A673 (cell line): ENCODE measurements at regions not wholly inside any gene's neighbourhood (a gene's known extent, or its start where the extent isn't known, plus 50 kb on each side); places are given as distances from the start of the nearest gene placed in this dataset.
"Not testable (repeated sequence)": the region's sequence is repeated elsewhere in the genome, so short reads cannot be mapped to it uniquely, and the experiment has no call there.

Experiments
- BruUV-seq: library from RNA; stranded (reverse); fragments of 400-500 nt; replicated peaks from 2 replicates; lab custom pipeline; 2021; lab: Mats Ljungman, UMichigan
- CTCF ChIA-PET: fragments of 300-600 bp; sonication (Branson Sonifier 250); formaldehyde crosslinking; loops from one replicate; lab custom pipeline; 2022; ENCODE audit warnings: antibody characterized with exemption; lab: Charles Lee
- POLR2A ChIA-PET: fragments of 300-600 bp; sonication (Branson Sonifier 250); formaldehyde crosslinking; loops from one replicate; lab custom pipeline; 2022; ENCODE audit warnings: antibody characterized with exemption; ENCODE audit not compliant: low non-redundant PET; lab: Charles Lee
- DNase-seq: peaks from one replicate; pipeline ENCODE4 v3.0.0-alpha.2; 2015; ENCODE audit warnings: low spot score
- H3K27ac ChIP-seq: fragments of 200-600 bp; sonication (generic); 2 replicates; pipeline ENCODE4 v1.5.1; 2016; ENCODE audit warnings: mixed run types, low read depth, mild to moderate bottlenecking, mixed read lengths, antibody characterized with exemption, low read length; ENCODE audit not compliant: poor library complexity, severe bottlenecking
- H3K27me3 ChIP-seq: fragments of 200-600 bp; sonication (generic); replicated peaks from 2 replicates; pipeline ENCODE4 v1.6.1; 2017; ENCODE audit warnings: mixed run types, low read depth, mild to moderate bottlenecking, mixed read lengths, antibody characterized with exemption, low read length; ENCODE audit not compliant: insufficient read depth, poor library complexity
- H3K36me3 ChIP-seq: fragments of 200-600 bp; sonication (generic); 2 replicates; pipeline ENCODE4 v1.6.1; 2016; ENCODE audit warnings: mixed run types, mild to moderate bottlenecking, mixed read lengths, antibody characterized with exemption, low read length; ENCODE audit not compliant: insufficient read depth, poor library complexity, severe bottlenecking
- H3K4me1 ChIP-seq: fragments of 200-600 bp; sonication (generic); 2 replicates; pipeline ENCODE4 v1.6.1; 2017; ENCODE audit warnings: mixed run types, mild to moderate bottlenecking, mixed read lengths, antibody characterized with exemption, low read length; ENCODE audit not compliant: insufficient read depth, poor library complexity, severe bottlenecking
- H3K4me3 ChIP-seq: fragments of 200-600 bp; sonication (generic); 2 replicates; pipeline ENCODE4 v1.5.1; 2016; ENCODE audit warnings: low read depth, mixed run types, mild to moderate bottlenecking, mixed read lengths, low read length; ENCODE audit not compliant: poor library complexity, severe bottlenecking
- H3K9me3 ChIP-seq: fragments of 200-600 bp; sonication (generic); 2 replicates; pipeline ENCODE4 v1.6.1; 2016; ENCODE audit warnings: mixed run types, low read depth, mild to moderate bottlenecking, mixed read lengths, antibody characterized with exemption, low read length; ENCODE audit not compliant: poor library complexity, severe bottlenecking
- EZH2 ChIP-seq: fragments of 200-600 bp; sonication (generic); IDR thresholded peaks from 2 replicates; pipeline ENCODE4 v1.6.1; 2017; ENCODE audit warnings: borderline replicate concordance, low read depth, mild to moderate bottlenecking, mixed read lengths, antibody characterized with exemption, low read length; ENCODE audit not compliant: poor library complexity, severe bottlenecking
- intact Hi-C: fragments of 100-400 bp; cut with micrococcal nuclease; formaldehyde crosslinking; loops from one replicate; pipeline ENCODE4 v1.10.0; 2022; ENCODE audit not compliant: unreplicated experiment
- TF ChIP-seq, protein P1 (sequence below): fragments of 300-800, 200-600 bp; sonication (generic); conservative IDR thresholded peaks from 2 replicates; pipeline ENCODE4 v1.5.1; 2017; ENCODE audit warnings: low read depth, mild to moderate bottlenecking, antibody characterized with exemption, low read length, moderate library complexity, mixed read lengths

- Histone ChIP-seq H3K36me3 (no peaks in the 10 kb centered on the region), H3K27me3 (peaks cover 5% of the 10 kb centered on the region), H3K4me3 (no peak overlapping the region), H3K4me1 (no peaks in the 10 kb centered on the region), H3K9me3 (no peaks in the 10 kb centered on the region), H3K27ac (no peak overlapping the region)
- intact Hi-C loops = no loop called here
- no peak for DNase-seq
- ChIA-PET CTCF (no interaction called here), POLR2A (no interaction called here)
- no peak for TF ChIP-seq EZH2
- TF ChIP-seq, protein P1, sequence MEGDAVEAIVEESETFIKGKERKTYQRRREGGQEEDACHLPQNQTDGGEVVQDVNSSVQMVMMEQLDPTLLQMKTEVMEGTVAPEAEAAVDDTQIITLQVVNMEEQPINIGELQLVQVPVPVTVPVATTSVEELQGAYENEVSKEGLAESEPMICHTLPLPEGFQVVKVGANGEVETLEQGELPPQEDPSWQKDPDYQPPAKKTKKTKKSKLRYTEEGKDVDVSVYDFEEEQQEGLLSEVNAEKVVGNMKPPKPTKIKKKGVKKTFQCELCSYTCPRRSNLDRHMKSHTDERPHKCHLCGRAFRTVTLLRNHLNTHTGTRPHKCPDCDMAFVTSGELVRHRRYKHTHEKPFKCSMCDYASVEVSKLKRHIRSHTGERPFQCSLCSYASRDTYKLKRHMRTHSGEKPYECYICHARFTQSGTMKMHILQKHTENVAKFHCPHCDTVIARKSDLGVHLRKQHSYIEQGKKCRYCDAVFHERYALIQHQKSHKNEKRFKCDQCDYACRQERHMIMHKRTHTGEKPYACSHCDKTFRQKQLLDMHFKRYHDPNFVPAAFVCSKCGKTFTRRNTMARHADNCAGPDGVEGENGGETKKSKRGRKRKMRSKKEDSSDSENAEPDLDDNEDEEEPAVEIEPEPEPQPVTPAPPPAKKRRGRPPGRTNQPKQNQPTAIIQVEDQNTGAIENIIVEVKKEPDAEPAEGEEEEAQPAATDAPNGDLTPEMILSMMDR = no peak
- BruUV-seq = no TSS peak
These were observed 96.1 kb upstream of the ZC3H11B start for GRCh38 chr1:219708919-219709543.

DNA sequence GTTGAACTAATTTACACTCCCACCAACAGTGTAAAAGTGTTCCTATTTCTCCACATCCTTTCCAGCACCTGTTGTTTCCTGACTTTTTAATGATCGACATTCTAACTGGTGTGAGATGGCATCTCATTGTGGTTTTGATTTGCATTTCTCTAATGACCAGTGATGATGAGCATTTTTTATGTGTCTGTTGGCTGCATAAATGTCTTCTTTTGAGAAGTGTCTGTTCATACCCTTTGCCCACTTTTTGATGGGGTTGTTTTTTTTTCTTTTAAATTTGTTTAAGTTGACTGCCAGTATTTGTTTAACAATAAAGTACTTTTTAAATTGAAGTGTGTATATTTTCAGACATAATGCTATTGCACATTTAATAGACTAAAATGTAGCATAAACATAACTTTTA, 95.0 kb upstream of the ZC3H11B start:
- POLR2A ChIA-PET, DNase-seq, BruUV-seq, H3K4me3 ChIP-seq, intact Hi-C loops, H3K27ac ChIP-seq, H3K4me1 ChIP-seq, H3K27me3 ChIP-seq, H3K36me3 ChIP-seq, H3K9me3 ChIP-seq, CTCF ChIA-PET: not testable (repeated sequence)

GRCh38 chr1:219704331-219704730, 91.4 kb upstream of the ZC3H11B start:
- BruUV-seq, H3K4me1 ChIP-seq, POLR2A ChIA-PET, H3K36me3 ChIP-seq, H3K27ac ChIP-seq, H3K9me3 ChIP-seq, CTCF ChIA-PET, intact Hi-C loops, DNase-seq, H3K4me3 ChIP-seq: not testable (repeated sequence)
- peaks cover 23% of the 10 kb centered on the region for H3K27me3 ChIP-seq

DNA sequence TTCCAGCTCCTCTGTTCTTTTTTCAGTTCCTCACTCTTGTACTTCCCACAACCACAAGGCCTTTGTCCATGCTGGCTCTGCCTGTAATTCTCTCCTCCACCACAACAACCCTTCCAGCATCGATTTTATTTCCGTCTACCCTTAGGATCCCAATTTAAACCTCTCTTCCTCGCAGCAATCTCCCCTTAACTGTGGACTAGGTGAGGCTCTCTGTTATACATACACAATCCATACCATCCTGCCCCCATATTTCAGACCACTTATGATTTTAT, 90.4 kb upstream of the ZC3H11B start:
- intact Hi-C loops = no loop called here
- TF ChIP-seq, protein P1 = no peak
- no peak for TF ChIP-seq EZH2
- Histone ChIP-seq H3K27ac (no peak overlapping the region), H3K36me3 (no peaks in the 10 kb centered on the region), H3K4me3 (no peak overlapping the region), H3K27me3 (peaks cover 30% of the 10 kb centered on the region), H3K9me3 (no peaks in the 10 kb centered on the region), H3K4me1 (no peaks in the 10 kb centered on the region)
- BruUV-seq = no TSS peak
- ChIA-PET CTCF (no interaction called here), POLR2A (no interaction called here)
- no peak for DNase-seq
